HT-29 (cell line): ENCODE measurements at regions not wholly inside any gene's neighbourhood (a gene's known extent, or its start where the extent isn't known, plus 50 kb on each side); places are given as distances from the start of the nearest gene placed in this dataset.
A peak's percentile ranks its signal among the peaks of the same experiment; 100 is the strongest.

Experiments
- DNase-seq: peaks from one replicate; pipeline ENCODE4 v3.0.0-alpha.2; 2015; ENCODE audit warnings: low spot score

DNA sequence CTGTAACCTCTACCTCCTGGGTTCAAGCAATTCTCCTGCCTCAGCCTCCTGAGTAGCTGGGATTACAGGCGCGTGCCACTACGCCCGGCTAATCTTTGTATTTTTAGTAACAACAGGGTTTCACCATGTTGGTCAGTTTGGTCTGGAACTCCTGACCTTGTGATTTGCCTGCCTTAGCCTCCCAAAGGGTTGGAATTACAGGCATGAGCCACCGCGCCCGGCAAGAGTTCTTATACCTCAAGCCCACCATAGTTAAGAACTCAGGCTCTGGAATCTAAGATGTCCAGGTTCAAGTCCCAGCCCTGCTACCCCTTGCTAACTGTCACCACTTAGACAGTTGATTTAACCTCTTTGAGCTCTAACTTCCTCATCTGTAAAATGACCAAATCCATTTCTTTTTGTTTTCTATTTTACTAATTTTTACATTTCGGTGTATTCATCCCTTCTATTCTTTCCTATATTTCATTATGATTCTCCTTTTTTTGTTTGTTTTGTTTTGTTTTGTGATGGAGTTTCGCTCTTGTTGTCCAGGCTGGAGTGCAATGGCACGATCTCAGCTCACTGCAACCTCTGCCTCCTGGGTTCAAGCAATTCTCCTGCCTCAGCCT lies 104.8 kb upstream of the ZNF217 start:
- no peak for DNase-seq

DNA sequence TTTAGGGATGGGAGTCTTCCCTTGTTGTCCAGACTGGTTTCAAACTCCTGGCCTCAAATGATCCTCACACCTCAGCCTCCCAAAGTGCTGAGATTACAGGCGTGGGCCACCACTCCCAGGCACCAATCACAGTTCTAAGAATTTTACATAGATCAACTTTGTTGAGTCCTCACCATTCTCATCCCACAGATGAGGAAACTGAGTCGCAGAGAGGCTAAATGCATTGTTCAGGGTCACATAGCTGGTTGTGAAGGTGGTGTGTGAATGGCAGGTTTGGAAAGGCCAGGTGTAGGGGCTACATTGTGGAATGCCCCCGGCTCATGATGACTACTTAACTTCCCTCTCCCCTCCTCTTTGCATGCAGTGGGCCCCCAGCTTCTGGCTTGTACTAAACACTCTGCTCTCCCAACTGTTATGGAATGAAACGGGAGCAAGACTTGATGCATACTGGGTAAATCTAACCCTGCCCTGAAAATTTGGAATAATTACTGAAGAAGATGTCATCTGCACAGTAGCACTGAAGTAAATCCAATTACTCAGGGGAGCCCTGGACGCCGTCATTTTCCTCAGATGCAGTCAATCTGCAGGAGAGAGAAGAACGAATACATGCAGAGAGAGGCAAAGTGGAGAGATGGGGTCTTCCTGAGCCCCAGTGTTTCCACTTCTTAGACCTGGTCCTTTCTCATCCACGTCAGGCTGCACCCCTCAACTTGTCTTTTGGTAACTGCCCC lies 102.3 kb upstream of the ZNF217 start:
- no peak for DNase-seq

DNA sequence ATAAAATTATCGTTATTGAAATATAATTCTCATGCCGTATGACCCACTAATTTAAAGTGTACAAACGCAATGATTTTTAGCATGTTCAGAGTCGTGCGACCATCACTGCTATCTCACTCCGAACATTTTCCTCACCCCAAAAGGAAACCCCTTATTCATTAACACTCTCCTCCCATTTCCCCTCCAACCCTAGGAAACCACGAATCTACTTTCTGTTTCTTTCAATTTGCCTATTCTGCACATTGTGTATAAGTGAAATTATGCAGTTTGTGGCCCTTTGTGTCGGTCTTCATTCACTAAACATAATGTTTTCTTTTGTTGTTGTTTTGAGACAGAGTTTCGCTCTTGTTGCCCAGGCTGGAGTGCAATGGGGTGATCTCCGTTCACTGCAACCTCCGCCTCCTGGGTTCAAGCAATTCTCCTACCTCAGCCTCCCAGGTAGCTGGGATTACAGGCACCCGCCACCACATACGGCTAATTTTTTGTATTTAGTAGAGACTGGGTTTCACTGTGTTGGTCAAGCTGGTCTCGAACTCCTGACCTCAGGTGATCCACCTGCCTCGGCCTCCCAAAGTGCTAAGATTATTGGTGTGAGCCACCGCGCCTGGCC lies 99.7 kb upstream of the ZNF217 start:
- no peak for DNase-seq

DNA sequence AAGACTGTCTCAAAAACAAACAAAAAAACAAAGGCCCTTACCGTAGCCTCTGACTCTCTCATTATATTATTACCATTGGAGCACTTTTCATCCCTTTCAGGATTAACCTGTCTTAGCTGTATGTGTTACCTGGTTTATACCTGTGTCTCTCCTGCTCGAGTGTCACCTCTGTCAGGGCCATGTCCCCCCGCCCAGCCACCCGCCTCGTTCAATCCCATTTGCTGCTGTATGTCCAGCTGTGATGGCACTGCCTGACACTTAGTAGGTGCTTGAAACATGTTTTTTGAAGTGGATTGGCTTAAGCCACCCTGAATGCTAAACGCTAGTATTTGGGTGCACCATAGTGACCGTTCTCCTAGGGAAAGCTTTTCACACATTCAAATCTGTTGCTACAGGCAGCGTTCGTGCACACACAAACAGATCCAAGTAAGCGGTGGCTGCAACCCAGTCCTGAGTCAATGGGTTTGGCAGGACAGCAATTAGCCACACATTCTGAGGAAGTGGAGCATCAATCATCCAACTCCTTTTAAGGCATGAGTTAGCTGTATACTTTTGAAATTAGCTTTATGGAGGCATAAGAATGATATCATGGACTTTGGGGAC lies 98.9 kb upstream of the ZNF217 start:
- no peak for DNase-seq

DNA sequence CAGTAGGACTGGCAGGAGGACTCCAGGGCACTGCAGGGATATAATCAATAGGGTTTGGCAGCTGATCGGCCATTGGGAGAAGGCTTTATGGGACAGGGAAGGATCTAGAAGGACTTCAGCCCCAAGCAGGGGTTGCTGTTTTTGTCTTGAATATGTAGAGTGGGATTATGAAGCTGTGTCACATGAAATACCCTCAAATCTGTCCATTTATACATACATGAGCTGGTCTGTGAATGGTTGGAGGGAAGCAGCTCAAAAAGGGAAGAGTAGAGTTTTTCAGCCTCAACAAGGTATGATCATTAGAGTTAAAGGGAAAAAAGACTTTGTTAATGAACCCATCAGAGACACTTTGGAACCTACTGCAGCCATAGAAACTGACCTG lies 98.2 kb upstream of the ZNF217 start:
- no peak for DNase-seq

DNA sequence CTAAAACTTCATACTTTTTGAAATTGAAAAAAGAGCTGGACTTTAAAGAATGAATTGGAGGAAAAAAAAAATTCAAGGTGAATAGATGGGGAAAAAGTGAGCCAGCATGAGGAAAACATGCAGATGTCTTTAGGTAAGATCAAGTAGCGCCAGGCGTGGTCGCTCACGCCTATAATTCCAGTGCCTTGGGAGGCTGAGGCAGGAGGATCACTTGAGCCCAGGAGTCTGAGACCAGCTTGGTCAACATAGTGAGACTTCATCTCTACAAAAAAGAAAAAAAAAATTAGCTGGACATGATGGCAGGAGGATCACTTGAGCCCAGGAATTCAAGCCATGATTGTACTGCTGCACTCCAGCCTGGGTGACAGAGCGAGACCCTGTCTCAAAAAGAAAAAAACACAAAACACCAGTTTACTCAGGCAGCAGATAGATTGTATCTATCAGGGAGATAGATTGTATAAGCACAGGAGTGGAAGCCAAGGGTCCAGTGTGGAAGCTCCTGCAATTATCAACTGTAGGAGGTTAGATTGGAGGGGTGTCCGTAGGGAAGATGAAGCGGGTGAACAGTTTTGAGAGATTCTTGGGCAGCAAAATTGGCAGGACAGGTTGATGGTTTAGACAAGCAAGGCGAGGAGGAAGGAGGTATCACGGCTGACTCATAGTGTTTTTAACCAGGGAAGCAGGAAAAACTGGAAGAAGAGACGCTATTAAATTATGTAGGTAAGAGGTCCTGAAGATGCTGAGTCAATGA lies 97.6 kb upstream of the ZNF217 start:
- DNase-seq, result peak; percentile 87

DNA sequence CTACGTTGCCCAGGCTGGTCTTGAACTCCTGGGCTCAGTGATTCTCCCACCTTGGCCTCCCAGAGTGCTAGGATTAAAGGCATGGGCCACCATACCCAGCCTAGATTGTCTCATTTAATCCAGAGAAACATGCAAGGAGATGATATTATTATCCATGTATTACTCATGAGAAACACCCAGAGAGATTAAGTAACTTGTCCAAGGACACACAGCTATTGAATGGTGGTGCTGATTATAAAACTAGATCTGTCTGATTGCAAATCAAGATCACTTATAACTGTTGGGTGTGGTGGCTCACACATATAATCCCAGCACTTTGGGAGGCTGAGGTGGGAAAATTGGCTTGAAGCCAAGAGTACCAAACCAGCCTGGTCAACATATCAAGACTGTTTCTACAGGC lies 94.4 kb upstream of the ZNF217 start:
- DNase-seq, result no peak

DNA sequence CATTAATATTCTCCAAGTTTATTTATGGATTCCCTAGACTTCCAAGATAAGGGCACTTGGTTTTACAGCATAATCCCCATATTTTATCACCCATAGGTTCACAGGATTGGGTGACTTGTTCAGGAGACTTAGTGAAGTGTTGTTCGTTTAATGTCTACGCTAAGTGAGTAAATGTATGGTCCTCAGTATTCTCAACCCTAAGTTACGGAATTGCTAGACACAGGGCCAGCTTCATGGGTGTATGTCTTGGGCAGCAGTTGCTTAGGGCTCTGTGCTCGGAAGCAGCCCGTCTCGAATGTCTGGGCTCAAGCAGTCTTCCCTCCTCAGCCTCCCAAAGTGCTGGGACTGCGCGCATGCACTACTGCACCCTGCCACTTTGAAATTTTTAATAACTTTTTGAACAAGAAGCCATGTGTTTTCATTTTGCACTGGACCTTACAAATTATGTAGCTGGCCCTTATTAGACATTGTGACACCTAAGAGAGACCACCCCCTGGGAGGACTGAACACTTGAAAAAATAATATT lies 91.5 kb upstream of the ZNF217 start:
- DNase-seq, result no peak

DNA sequence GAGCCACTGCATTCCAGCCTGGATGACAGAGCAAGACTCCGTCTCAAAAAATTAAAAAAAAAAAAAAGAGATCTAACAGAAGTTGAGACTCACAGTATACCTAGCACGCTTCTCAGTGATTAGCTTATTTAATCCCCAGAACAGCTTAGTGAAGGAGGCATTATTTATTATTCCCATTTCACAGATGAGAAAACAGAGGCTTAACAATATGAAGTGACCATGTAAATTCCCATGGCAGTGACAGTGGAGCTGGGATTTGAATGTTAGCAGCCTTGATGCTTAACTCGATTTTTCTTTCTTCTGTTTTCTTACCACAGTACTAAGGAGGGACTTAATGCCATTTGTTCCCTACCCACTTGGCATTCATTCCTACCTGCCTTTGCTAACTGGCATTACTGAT lies 89.9 kb upstream of the ZNF217 start:
- DNase-seq, result no peak

DNA sequence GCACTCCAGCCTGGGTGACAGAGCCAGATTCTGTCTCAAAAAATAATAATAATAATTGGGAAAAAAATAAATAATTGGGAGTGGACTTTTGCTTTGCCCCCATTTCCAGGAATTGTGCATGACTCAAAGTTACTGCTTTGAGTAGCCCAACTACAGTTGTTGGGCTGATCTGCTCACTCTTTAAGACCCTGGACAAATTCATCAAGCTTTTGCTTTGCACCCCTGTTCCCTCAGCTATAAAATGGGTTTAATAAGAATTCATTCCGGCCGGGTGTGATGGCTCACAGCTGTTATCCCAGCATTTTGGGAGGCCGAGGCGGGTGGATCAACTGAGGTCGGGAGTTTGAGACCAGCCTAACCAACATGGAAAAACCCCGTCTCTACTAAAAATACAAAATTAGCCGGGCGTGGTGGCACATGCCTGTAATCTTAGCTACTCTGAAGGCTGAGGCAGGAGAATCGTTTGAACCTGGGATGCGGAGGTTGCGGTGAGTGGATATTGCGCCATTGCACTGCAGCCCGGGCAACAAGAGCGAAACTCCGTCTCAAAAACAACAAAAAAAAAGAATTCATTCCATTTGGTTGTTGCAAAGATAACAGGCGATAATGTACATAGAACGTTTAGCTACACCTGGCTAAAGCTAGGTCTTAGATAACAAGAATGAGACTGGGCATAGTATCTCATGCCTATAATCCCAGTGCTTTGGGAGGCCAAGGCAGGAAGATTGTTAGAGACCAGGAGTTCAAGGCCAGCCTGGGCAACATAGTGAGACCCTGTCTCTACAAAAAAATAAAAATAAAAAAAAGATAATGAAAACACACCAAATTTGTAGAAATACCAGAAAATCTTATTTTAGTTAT lies 87.9 kb upstream of the ZNF217 start:
- no peak for DNase-seq

DNA sequence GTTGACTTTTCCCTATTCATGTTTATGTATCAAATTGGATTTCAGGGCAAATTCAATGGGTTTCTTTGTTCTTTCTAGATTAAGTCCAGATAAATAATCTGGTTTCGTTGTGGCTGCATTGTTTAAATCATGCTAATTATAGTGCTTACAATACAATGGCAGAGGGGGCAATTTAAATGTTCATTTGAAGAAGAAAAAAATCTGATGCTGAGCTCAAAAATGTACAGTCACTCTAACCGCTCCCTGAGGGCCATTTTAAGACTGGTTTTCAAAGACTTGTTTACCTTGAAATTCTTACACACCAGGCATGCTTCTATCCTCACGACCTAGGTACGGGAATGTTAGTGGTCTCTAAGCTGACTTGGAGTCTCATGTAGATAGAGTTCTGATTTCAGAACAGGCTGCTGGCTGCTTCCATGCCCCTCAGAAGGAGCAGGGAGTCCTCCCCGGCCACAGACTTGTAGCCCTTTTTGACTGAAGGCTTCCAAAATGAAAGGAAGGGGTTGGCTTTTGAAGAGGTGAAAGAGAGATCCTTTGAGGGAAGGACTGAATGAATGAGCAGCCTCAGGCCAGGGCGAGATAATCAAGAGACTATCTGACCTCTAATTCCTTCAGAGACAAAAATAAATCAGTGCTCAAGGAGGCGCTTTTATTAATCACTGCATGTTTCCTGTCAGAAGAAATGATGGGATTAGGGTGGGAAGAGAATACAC lies 86.1 kb upstream of the ZNF217 start:
- no peak for DNase-seq

DNA sequence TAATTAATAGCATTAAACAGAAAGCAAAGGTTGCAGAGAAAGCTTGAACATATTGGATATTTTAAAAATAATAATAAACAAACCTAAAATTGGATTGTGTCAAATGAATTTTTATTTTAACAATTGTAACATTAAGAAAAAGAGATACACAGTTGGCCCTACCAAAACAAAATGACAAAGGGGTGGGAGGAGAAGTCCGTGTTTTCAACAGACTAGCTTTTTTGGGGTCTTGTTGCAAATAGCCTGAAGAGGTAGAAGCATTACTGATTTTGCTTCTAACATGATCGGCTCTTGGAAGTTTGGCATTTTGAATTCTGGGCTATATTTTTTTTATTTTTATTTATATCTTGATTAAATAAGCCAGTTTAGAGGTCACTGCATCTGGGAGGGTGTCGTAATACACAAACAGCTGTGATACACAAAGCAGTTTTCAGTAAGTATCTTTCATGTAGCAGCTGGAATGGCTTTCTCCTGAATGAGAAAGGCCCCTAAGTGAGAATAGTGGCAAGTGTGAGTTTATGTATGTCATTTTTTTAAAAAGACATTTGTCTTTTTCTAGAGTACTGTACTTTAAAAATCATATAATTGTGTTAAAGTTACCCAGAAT lies 85.5 kb upstream of the ZNF217 start:
- no peak for DNase-seq

DNA sequence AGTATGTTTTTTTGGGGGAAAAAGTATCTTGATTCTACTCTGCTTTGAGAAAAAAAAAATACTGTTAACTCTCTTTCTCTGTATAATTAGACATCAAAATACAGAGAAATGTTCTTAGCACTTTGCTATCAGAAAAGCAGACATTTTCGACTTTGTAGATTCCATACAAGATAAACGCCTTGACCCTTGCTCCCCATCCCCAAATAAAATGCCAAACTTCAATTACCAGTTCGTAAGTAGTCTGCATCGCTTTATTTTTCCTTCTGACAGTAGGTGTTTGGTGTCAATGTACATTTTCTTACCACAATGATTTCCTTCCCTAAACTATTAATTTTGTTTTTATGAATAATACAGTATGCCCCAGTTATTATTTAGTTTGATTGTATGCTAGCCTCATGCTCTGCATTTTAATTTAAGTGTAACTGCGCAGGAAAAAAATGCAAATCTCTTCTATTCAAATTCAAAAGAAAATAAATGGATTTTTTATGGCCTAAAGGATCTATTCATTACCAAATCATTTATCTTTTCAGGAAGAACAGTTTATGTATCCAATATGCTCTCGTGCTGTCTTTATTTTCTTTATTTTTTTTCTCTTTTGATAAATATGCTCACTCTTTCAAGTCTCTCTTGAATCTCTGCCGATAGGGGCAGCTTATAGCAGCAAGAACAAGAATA lies 84.8 kb upstream of the ZNF217 start:
- DNase-seq, result no peak

DNA sequence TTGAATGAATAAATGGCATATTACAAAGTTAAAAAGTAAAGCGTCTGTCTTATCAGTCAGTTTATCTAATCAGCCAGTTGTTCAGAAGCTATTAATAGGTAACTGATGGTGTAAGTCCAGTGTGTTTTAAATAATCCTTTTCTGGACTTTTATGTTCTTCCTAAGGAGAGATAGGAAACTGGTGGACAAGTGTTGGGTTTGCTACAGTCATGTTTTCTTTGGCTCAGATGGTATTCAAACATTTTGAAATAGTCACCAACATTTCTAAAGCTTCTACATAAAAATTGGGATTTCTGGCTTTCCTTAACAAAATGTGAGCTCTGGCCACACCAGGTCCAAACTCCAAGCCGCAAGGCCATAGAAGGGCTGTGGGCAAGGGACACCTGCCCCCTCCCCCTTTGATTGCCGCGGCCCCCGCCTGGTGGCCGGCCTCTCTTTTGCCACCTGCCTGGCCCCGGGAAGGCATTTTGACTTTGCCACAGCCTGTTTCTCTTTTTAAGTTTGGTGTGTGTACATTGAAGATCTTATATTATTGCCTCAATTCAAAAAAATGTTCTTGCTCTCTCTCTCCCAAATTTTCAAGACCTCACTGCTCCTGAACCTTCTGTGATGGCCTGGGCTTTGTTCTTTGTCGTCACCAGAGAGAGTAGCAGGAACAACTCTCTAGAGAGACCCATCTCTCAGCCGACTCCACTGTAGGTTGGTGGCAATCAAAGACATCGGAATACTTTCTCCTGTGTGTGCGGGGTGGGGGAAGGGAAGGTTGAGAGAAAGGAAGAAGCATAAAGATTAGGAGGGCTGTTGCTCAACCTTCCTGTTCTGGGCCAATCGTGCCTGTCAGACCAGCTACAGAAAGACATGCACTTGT lies 84.0 kb upstream of the ZNF217 start:
- DNase-seq, result peak; percentile 94

DNA sequence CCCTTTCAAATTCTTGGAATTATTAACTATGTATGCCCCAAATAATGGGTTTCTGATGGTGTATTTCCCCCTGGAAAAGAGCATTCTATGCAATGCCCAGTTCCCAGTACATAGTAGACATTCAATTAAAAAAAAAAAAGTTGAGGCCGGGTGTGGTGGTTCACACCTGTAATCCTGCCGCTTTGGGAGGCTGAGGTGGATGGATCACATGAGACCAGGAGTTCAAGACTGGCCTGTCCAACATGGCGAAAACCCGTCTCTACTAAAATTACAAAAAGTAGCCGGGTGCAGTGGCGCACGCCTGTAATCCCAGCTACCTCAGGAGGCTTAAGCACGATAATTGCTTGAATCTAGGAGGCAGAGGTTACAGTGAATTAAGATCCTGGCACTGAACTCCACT lies 83.3 kb upstream of the ZNF217 start:
- DNase-seq, result no peak

DNA sequence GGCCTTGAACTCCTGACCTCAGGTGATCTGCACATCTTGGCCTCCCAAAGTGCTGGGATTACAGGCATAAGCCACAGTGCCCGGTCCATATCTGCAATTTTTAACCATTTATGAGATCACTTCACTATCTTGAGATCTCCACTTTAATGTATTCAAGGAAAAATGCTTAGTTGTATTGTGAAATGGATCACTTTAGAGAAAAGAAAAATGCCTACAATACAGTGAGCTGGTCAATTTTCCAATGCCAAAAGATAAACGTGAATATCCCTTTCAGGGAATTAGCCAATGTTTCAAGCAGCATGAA lies 82.8 kb upstream of the ZNF217 start:
- DNase-seq, result no peak

DNA sequence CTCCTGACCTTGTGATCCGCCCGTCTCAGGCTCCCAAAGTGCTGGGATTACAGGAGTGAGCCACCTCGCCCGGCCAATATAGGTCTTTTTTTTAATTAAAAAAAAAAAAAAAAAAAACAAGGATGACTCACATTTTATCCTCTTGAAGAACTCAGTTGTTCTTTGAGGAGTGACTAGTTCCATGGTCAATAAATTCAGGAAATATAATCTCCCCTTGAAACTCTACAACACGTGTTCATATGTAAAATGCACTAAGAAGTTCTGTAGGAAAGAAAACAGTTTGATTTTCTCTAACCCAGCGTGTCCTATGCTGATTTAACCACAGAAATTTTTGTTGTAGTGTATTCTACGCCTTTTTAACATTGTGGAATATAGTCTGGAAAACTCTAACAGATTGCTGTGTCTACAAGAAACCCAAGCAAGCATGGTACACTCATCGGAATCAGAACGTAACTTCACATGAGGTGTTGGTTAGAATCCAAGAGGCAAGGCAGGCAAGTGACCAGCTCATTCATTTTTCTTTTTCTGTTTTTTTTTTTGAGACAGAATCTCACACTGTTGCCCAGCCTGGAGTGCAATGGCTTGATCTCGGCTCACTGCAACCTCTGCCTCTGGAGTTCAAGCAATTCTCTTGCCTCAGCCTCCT lies 79.0 kb upstream of the ZNF217 start:
- DNase-seq, result no peak

DNA sequence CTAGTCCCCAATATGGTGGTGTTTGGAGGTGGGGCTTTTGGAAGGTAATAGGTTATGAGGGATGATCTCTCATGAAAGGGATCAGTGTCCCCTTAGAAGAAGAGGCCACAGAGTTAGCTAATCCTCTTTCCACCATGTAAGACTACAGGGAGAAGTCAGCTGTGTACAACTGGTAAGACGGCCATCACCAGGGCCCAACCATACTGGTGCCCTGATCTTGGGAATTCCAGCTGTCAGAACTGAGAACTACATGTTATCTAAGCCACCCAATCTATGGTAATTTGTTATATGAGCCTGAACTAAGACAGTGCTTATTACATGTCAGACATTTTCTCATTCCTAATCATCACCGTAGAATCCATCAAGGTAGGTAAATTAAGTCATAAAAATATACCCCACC lies 77.7 kb upstream of the ZNF217 start:
- DNase-seq, result no peak
